Kidney epithelial cell (primary cell): ENCODE measurements at regions not wholly inside any gene's neighbourhood (a gene's known extent, or its start where the extent isn't known, plus 50 kb on each side); places are given as distances from the start of the nearest gene placed in this dataset.
"Not testable (repeated sequence)": the region's sequence is repeated elsewhere in the genome, so short reads cannot be mapped to it uniquely, and the experiment has no call there.

Source experiments
- DNase-seq: peaks from one replicate; pipeline ENCODE4 v3.0.0-alpha.2; 2010; ENCODE audit warnings: low read depth
- H3K27me3 ChIP-seq: 2 replicates; pipeline ENCODE4 v1.6.0; 2011; ENCODE audit warnings: low read length; ENCODE audit not compliant: control insufficient read depth, insufficient read depth
- H3K36me3 ChIP-seq: 2 replicates; pipeline ENCODE4 v1.5.1; 2011; ENCODE audit warnings: low read length; ENCODE audit not compliant: control insufficient read depth, insufficient read depth
- H3K4me3 ChIP-seq: 2 replicates; pipeline ENCODE4 v1.5.1; 2011; ENCODE audit warnings: low read depth, mild to moderate bottlenecking, control low read depth, low read length
- CTCF ChIP-seq: IDR thresholded peaks from 2 replicates; pipeline ENCODE4 v1.5.1; 2011; ENCODE audit warnings: mild to moderate bottlenecking, moderate library complexity, low read length, control low read depth, inconsistent platforms; ENCODE audit not compliant: insufficient read depth, poor library complexity, severe bottlenecking

- no peaks in the 10 kb centered on the region for H3K27me3 ChIP-seq
- no peak for DNase-seq
- no peak for TF ChIP-seq CTCF
- no peaks in the 10 kb centered on the region for H3K36me3 ChIP-seq
- H3K4me3 ChIP-seq, result no peak overlapping the region
These were observed 366.3 kb upstream of the FAR2 start for GRCh38 chr12:28782812-28783211.

GRCh38 chr12:28787151-28787550 is 361.9 kb upstream of the FAR2 start:
- no peak for TF ChIP-seq CTCF
- H3K4me3 ChIP-seq, result no peak overlapping the region
- H3K36me3 ChIP-seq, result no peaks in the 10 kb centered on the region
- DNase-seq, result no peak
- H3K27me3 ChIP-seq, result no peaks in the 10 kb centered on the region

GRCh38 chr12:28788256-28788655 is 360.8 kb upstream of the FAR2 start:
- not testable (repeated sequence) for H3K27me3 ChIP-seq, H3K36me3 ChIP-seq, DNase-seq, H3K4me3 ChIP-seq

GRCh38 chr12:28793581-28794151 is 355.4 kb upstream of the FAR2 start:
- no peak overlapping the region for H3K4me3 ChIP-seq
- no peaks in the 10 kb centered on the region for H3K27me3 ChIP-seq
- no peak for TF ChIP-seq CTCF
- no peak for DNase-seq
- H3K36me3 ChIP-seq, result no peaks in the 10 kb centered on the region

- Histone ChIP-seq H3K4me3 (no peak overlapping the region), H3K36me3 (no peaks in the 10 kb centered on the region), H3K27me3 (no peaks in the 10 kb centered on the region)
- TF ChIP-seq CTCF, result no peak
- no peak for DNase-seq
These were observed 354.9 kb upstream of the FAR2 start for GRCh38 chr12:28794211-28794610.

GRCh38 chr12:28794786-28795185 is 354.3 kb upstream of the FAR2 start:
- H3K36me3 ChIP-seq, result no peaks in the 10 kb centered on the region
- TF ChIP-seq CTCF, result no peak
- no peak for DNase-seq

GRCh38 chr12:28795311-28795710 is 353.8 kb upstream of the FAR2 start:
- no peak for TF ChIP-seq CTCF
- DNase-seq, result no peak
- no peaks in the 10 kb centered on the region for H3K27me3 ChIP-seq
- no peaks in the 10 kb centered on the region for H3K36me3 ChIP-seq
- H3K4me3 ChIP-seq, result no peak overlapping the region

More at GRCh38 chr12:28794786-28795185, 354.3 kb upstream of the FAR2 start:
- Histone ChIP-seq H3K4me3 (no peak overlapping the region), H3K27me3 (no peaks in the 10 kb centered on the region)
